PC-9 (cell line): ENCODE measurements at regions not wholly inside any gene's neighbourhood (a gene's known extent, or its start where the extent isn't known, plus 50 kb on each side); places are given as distances from the start of the nearest gene placed in this dataset.

Source experiments
- EZH2 ChIP-seq: fragments of 200-600 bp; sonication (generic); IDR thresholded peaks from 2 replicates; pipeline ENCODE4 v1.8.0; 2017; ENCODE audit warnings: antibody characterized with exemption, low read depth
- TF ChIP-seq, protein P1 (sequence below): fragments of 200-600 bp; sonication (generic); conservative IDR thresholded peaks from 2 replicates; pipeline ENCODE4 v1.6.1; 2017; ENCODE audit warnings: mixed run types, antibody characterized with exemption, mild to moderate bottlenecking, moderate library complexity

GRCh38 chr13:80945328-80945727, 604.4 kb upstream of the SPRY2 start:
- TF ChIP-seq, protein P1, sequence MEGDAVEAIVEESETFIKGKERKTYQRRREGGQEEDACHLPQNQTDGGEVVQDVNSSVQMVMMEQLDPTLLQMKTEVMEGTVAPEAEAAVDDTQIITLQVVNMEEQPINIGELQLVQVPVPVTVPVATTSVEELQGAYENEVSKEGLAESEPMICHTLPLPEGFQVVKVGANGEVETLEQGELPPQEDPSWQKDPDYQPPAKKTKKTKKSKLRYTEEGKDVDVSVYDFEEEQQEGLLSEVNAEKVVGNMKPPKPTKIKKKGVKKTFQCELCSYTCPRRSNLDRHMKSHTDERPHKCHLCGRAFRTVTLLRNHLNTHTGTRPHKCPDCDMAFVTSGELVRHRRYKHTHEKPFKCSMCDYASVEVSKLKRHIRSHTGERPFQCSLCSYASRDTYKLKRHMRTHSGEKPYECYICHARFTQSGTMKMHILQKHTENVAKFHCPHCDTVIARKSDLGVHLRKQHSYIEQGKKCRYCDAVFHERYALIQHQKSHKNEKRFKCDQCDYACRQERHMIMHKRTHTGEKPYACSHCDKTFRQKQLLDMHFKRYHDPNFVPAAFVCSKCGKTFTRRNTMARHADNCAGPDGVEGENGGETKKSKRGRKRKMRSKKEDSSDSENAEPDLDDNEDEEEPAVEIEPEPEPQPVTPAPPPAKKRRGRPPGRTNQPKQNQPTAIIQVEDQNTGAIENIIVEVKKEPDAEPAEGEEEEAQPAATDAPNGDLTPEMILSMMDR, result no peak
- no peak for TF ChIP-seq EZH2
